ENCODE measurements at regions not wholly inside any gene's neighbourhood (a gene's known extent, or its start where the extent isn't known, plus 50 kb on each side); places are given as distances from the start of the nearest gene placed in this dataset.

DNA sequence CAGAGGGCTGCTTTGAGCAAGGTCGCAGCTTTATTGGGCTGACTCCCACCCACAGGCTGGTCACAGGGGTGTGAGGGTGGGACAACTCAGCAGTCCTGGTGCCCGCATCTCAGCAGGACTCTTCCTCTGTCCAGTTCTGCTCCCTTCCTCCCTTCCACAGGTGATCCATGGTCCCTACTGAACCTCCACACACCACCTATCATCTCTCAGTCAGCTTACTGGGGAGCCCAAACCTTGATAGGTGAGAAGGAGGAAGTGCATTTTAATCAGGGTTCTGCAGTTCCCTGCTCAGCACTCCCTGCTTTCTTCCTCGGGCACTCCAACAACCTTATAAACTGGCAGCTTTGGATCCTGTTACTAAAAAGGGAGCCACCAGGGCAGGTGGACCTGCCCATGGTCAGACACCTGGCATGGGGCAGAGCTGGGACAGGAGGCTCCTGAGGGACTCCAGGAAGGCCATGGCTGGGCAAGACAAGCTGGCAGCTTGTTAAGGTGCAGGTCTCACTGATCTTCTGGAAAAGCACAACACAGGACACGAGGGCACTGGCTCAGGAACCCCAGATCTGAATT, 664.6 kb downstream of the BCL11B start:
- TF ChIP-seq, protein P1, sequence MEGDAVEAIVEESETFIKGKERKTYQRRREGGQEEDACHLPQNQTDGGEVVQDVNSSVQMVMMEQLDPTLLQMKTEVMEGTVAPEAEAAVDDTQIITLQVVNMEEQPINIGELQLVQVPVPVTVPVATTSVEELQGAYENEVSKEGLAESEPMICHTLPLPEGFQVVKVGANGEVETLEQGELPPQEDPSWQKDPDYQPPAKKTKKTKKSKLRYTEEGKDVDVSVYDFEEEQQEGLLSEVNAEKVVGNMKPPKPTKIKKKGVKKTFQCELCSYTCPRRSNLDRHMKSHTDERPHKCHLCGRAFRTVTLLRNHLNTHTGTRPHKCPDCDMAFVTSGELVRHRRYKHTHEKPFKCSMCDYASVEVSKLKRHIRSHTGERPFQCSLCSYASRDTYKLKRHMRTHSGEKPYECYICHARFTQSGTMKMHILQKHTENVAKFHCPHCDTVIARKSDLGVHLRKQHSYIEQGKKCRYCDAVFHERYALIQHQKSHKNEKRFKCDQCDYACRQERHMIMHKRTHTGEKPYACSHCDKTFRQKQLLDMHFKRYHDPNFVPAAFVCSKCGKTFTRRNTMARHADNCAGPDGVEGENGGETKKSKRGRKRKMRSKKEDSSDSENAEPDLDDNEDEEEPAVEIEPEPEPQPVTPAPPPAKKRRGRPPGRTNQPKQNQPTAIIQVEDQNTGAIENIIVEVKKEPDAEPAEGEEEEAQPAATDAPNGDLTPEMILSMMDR (IDR thresholded peaks at IDR 0.05; ENCODE audit: poor library complexity, severe bottlenecking) = no peak
- no peak for TF ChIP-seq POLR2AphosphoS5 (IDR thresholded peaks at IDR 0.05)
- TF ChIP-seq RAD21 (conservative IDR thresholded peaks at IDR 0.05) = no peak
- no peak for TF ChIP-seq TAF1 (IDR thresholded peaks at IDR 0.05; ENCODE audit: low read depth)
- TF ChIP-seq EP300 (conservative IDR thresholded peaks at IDR 0.05; ENCODE audit: poor library complexity, severe bottlenecking) = no peak

Data from neural cell (in vitro differentiated cells).